ENCODE measurements at regions not wholly inside any gene's neighbourhood (a gene's known extent, or its start where the extent isn't known, plus 50 kb on each side); places are given as distances from the start of the nearest gene placed in this dataset.

- Histone ChIP-seq H2AFZ (ENCODE audit: control insufficient read depth, low read length) (no peak overlapping the region), H3K4me3 (ENCODE audit: control insufficient read depth in 2 of 3, extremely low read depth in 1 of 3, insufficient read depth in 2 of 3, low read depth in 1 of 3, low read length in 3 of 3) (no peak overlapping the region), H3K9ac (ENCODE audit: control insufficient read depth, extremely low read depth, insufficient read depth, low read length) (no peak overlapping the region), H3K9me3 (ENCODE audit: control insufficient read depth, low read depth, low read length) (no peaks in the 10 kb centered on the region), H3K79me2 (ENCODE audit: control insufficient read depth, insufficient read depth, low read length) (no peaks in the 10 kb centered on the region), H3K4me1 (ENCODE audit: control insufficient read depth, extremely low read depth, insufficient read depth, low read length) (no peaks in the 10 kb centered on the region), H3K4me2 (ENCODE audit: control insufficient read depth, extremely low read depth, insufficient read depth, low read depth, low read length) (no peak overlapping the region), H3K27ac (ENCODE audit: control insufficient read depth, insufficient read depth, low read length) (no peak overlapping the region), H3K9me1 (ENCODE audit: control insufficient read depth, extremely low read depth, insufficient read depth, low read length) (no peaks in the 10 kb centered on the region), H3K36me3 (ENCODE audit: control insufficient read depth in 2 of 2, extremely low read depth in 1 of 2, insufficient read depth in 2 of 2, low read length in 2 of 2) (no peaks in the 10 kb centered on the region), H3K27me3 (ENCODE audit: control insufficient read depth, extremely low read depth, insufficient read depth, low read length) (peaks cover 3% of the 10 kb centered on the region), H4K20me1 (ENCODE audit: control insufficient read depth, extremely low read depth, insufficient read depth, low read length) (no peaks in the 10 kb centered on the region)
- FAIRE-seq (no peak), DNase-seq (ENCODE audit: low read depth, low spot score) (no peak)
- dilution Hi-C loops (cut with MboI; ENCODE audit: extremely low pct_ligation_motif_present, low sequenced_read_pairs) = no loop called here
- no peak for TF ChIP-seq EZH2 (IDR thresholded peaks at IDR 0.05; ENCODE audit: low read length)
- TF ChIP-seq, protein P1, sequence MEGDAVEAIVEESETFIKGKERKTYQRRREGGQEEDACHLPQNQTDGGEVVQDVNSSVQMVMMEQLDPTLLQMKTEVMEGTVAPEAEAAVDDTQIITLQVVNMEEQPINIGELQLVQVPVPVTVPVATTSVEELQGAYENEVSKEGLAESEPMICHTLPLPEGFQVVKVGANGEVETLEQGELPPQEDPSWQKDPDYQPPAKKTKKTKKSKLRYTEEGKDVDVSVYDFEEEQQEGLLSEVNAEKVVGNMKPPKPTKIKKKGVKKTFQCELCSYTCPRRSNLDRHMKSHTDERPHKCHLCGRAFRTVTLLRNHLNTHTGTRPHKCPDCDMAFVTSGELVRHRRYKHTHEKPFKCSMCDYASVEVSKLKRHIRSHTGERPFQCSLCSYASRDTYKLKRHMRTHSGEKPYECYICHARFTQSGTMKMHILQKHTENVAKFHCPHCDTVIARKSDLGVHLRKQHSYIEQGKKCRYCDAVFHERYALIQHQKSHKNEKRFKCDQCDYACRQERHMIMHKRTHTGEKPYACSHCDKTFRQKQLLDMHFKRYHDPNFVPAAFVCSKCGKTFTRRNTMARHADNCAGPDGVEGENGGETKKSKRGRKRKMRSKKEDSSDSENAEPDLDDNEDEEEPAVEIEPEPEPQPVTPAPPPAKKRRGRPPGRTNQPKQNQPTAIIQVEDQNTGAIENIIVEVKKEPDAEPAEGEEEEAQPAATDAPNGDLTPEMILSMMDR (optimal IDR thresholded peaks at IDR 0.05 in 1 of 3, IDR thresholded peaks at IDR 0.05 in 1 of 3, conservative IDR thresholded peaks at IDR 0.05 in 1 of 3; ENCODE audit: extremely low read depth in 1 of 3, insufficient read depth in 2 of 3, low read length in 3 of 3) = no peak
Observed at GRCh38 chr4:8783736-8784135, 87.9 kb downstream of the HMX1 start.

DNA sequence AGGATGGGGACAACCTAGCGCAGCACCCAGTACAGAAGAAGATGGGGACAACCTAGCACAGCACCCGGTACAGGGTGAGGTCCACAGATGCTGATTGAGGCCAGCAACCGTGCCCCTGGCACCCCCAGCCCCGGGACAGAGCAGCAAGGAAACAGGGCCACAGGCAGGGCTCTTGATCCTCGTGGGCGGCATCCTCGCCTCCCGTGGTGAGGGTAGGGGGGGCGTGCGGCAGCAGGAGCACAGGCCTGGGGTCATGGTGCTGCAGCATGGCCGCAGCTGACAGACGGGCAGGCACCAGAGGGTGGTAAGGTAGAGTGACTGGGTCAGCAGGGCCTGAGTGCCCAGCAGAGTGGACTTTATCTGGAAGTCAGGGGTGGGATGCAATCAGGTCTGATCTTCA, 89.5 kb downstream of the HMX1 start:
- Histone ChIP-seq H3K9ac (ENCODE audit: control insufficient read depth, extremely low read depth, insufficient read depth, low read length) (no peak overlapping the region), H2AFZ (ENCODE audit: control insufficient read depth, low read length) (no peak overlapping the region), H3K4me3 (ENCODE audit: control insufficient read depth in 2 of 3, extremely low read depth in 1 of 3, insufficient read depth in 2 of 3, low read depth in 1 of 3, low read length in 3 of 3) (no peak overlapping the region), H4K20me1 (ENCODE audit: control insufficient read depth, extremely low read depth, insufficient read depth, low read length) (no peaks in the 10 kb centered on the region), H3K27ac (ENCODE audit: control insufficient read depth, insufficient read depth, low read length) (no peak overlapping the region), H3K9me3 (ENCODE audit: control insufficient read depth, low read depth, low read length) (no peaks in the 10 kb centered on the region), H3K27me3 (ENCODE audit: control insufficient read depth, extremely low read depth, insufficient read depth, low read length) (peaks cover 3% of the 10 kb centered on the region), H3K79me2 (ENCODE audit: control insufficient read depth, insufficient read depth, low read length) (no peaks in the 10 kb centered on the region), H3K4me1 (ENCODE audit: control insufficient read depth, extremely low read depth, insufficient read depth, low read length) (no peaks in the 10 kb centered on the region), H3K36me3 (ENCODE audit: control insufficient read depth in 2 of 2, extremely low read depth in 1 of 2, insufficient read depth in 2 of 2, low read length in 2 of 2) (no peaks in the 10 kb centered on the region), H3K9me1 (ENCODE audit: control insufficient read depth, extremely low read depth, insufficient read depth, low read length) (no peaks in the 10 kb centered on the region), H3K4me2 (ENCODE audit: control insufficient read depth, extremely low read depth, insufficient read depth, low read depth, low read length) (no peak overlapping the region)
- dilution Hi-C loops (cut with MboI; ENCODE audit: extremely low pct_ligation_motif_present, low sequenced_read_pairs) = no loop called here
- FAIRE-seq = no peak
- TF ChIP-seq, protein P1 (optimal IDR thresholded peaks at IDR 0.05 in 1 of 3, IDR thresholded peaks at IDR 0.05 in 1 of 3, conservative IDR thresholded peaks at IDR 0.05 in 1 of 3; ENCODE audit: extremely low read depth in 1 of 3, insufficient read depth in 2 of 3, low read length in 3 of 3) = no peak
- no peak for TF ChIP-seq EZH2 (IDR thresholded peaks at IDR 0.05; ENCODE audit: low read length)
- DNase-seq (ENCODE audit: low read depth, low spot score) = no peak
